T-cell (primary cell): ENCODE measurements at regions not wholly inside any gene's neighbourhood (a gene's known extent, or its start where the extent isn't known, plus 50 kb on each side); places are given as distances from the start of the nearest gene placed in this dataset.

Experiments used
- ATAC-seq, 4 experiments: fragments of 200-7000 bp in 3 of 4; fragments of 150-1000 bp in 1 of 4; cut with Tn5 transposase; replicated peaks in 1 of 4; 1 replicate in 3 of 4; 2 replicates in 1 of 4; pipeline ENCODE4 v1.10.0; 2021; ENCODE audit warnings: moderate library complexity in 3 of 4, mild to moderate bottlenecking in 2 of 4, moderate number of reproducible peaks in 1 of 4
- CTCF ChIA-PET, 2 donors: fragments of 300-600 bp; sonication (Branson Sonifier 250); formaldehyde crosslinking; loops; one replicate each; lab custom pipeline; 2022; ENCODE audit warnings: antibody characterized with exemption in 2 of 2; lab: Charles Lee
- POLR2A ChIA-PET, 2 donors: fragments of 300-600 bp; sonication (Branson Sonifier 250); formaldehyde crosslinking; loops; one replicate each; lab custom pipeline; 2022; ENCODE audit warnings: antibody characterized with exemption in 2 of 2; lab: Charles Lee
- DNase-seq, 35 experiments: peaks; one replicate each; pipeline versions ENCODE4 v3.0.0 to v3.0.0-alpha.2; 2013 to 2023
- H3K27ac ChIP-seq: one replicate; pipeline ENCODE4 v1.5.1; 2013; ENCODE audit warnings: low read length
- H3K27me3 ChIP-seq, 2 experiments: replicated peaks in 1 of 2; 1 replicate in 1 of 2; 2 replicates in 1 of 2; pipeline versions ENCODE4 v1.6.1 to v1.7.0; 2013; ENCODE audit warnings: low read length in 1 of 2, mixed read lengths in 1 of 2; ENCODE audit not compliant: control insufficient read depth in 2 of 2, insufficient read depth in 2 of 2; ENCODE audit errors: extremely low read depth in 1 of 2
- H3K36me3 ChIP-seq, 2 donors: 1 replicate in 1 of 2; 2 replicates in 1 of 2; pipeline versions ENCODE4 v1.6.1 to v1.7.0; 2013; ENCODE audit warnings: low read length in 1 of 2; ENCODE audit not compliant: control insufficient read depth in 2 of 2, insufficient read depth in 1 of 2; ENCODE audit errors: extremely low read depth in 1 of 2
- H3K4me1 ChIP-seq, 2 experiments: 1 replicate in 1 of 2; 2 replicates in 1 of 2; pipeline versions ENCODE4 v1.6.1 to v1.7.0; 2013; ENCODE audit warnings: low read length in 2 of 2, mixed read lengths in 1 of 2; ENCODE audit not compliant: insufficient read depth in 2 of 2, control insufficient read depth in 1 of 2; ENCODE audit errors: extremely low read depth in 1 of 2
- H3K4me3 ChIP-seq, 2 donors: 1 replicate in 1 of 2; 2 replicates in 1 of 2; pipeline versions ENCODE4 v1.5.1 to v1.7.0; 2013; ENCODE audit warnings: mild to moderate bottlenecking in 2 of 2, low read length in 1 of 2, moderate library complexity in 1 of 2; ENCODE audit not compliant: control insufficient read depth in 1 of 2; ENCODE audit errors: extremely low read depth in 1 of 2
- H3K9me3 ChIP-seq: 2 replicates; pipeline ENCODE4 v1.7.0; 2013
- H3K27ac Mint-ChIP-seq, 2 donors: one replicate each; pipeline ENCODE4 v1.8.0; 2020 to 2021; ENCODE audit warnings: mild to moderate bottlenecking in 2 of 2, mixed read lengths in 2 of 2
- H3K27me3 Mint-ChIP-seq, 2 donors: one replicate each; pipeline ENCODE4 v1.8.0; 2021 to 2022; ENCODE audit warnings: mixed read lengths in 2 of 2
- H3K36me3 Mint-ChIP-seq: one replicate; pipeline ENCODE4 v1.8.0; 2021; ENCODE audit warnings: mixed read lengths
- H3K4me1 Mint-ChIP-seq, 3 donors: one replicate each; pipeline ENCODE4 v1.8.0; 2020 to 2022; ENCODE audit warnings: mixed read lengths in 3 of 3, mild to moderate bottlenecking in 1 of 3
- H3K4me3 Mint-ChIP-seq, 3 donors: one replicate each; pipeline ENCODE4 v1.8.0; 2020 to 2022; ENCODE audit warnings: mild to moderate bottlenecking in 3 of 3, mixed read lengths in 3 of 3, moderate library complexity in 3 of 3
- H3K9me3 Mint-ChIP-seq, 3 donors: one replicate each; pipeline ENCODE4 v1.8.0; 2020 to 2022; ENCODE audit warnings: mixed read lengths in 3 of 3
- WGBS: methylation state at CpG from one replicate; pipeline ENCODE4 v1.1.5; 2013; ENCODE audit warnings: missing lambda C conversion rate; ENCODE audit not compliant: insufficient coverage; 5-methylcytosine and 5-hydroxymethylcytosine counted together

- Histone ChIP-seq H3K4me1 (no peaks in the 10 kb centered on the region), H3K36me3 (no peaks in the 10 kb centered on the region), H3K4me3 (no peak overlapping the region), H3K27me3 (no peaks in the 10 kb centered on the region), H3K9me3 (no peaks in the 10 kb centered on the region), H3K27ac (no peak overlapping the region)
- DNase-seq (no peak), ATAC-seq (no peak)
- Mint-ChIP-seq H3K4me3 (no peak overlapping the region), H3K27me3 (no peaks in the 10 kb centered on the region), H3K4me1 (no peaks in the 10 kb centered on the region), H3K9me3 (peaks cover 26 to 37% (median 29%) of the 10 kb centered on the region in 3 donors), H3K36me3 (no peaks in the 10 kb centered on the region), H3K27ac (no peak overlapping the region)
- POLR2A ChIA-PET = no interaction called here
- CTCF ChIA-PET = no interaction called here
Observed at GRCh38 chr5:164921722-164922121, 1416.3 kb downstream of the MAT2B start.

DNA sequence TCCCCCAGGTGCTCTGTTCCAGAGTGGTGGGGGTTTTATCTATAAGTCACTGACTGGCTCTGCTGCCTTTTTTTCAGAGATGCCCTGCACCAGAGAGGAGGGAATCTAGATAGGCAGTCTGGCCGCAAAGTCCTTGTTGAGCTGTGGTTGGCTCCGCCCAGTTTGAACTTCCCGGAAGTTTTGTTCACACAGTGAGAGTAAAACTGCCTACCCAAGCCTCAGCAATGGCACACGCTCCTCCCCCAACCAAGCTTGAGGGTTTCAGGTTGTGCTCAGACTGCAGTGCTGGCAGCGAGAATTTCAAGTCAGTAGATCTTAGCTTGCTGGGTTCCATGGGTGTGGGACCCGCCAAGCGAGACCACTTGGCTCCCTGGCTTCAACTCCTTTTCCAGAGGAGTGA lies 1428.6 kb downstream of the MAT2B start:
- H3K4me1 Mint-ChIP-seq = no peaks in the 10 kb centered on the region
- Histone ChIP-seq H3K4me3 (no peak overlapping the region), H3K36me3 (no peaks in the 10 kb centered on the region), H3K27ac (no peak overlapping the region), H3K27me3 (no peaks in the 10 kb centered on the region), H3K4me1 (no peaks in the 10 kb centered on the region), H3K9me3 (no peaks in the 10 kb centered on the region)
- ChIA-PET CTCF (no interaction called here), POLR2A (no interaction called here)
- no peak overlapping the region for H3K4me3 Mint-ChIP-seq
- ATAC-seq = no peak
- no peak for DNase-seq
- no peak overlapping the region for H3K27ac Mint-ChIP-seq
- no peaks in the 10 kb centered on the region for H3K27me3 Mint-ChIP-seq
- no peaks in the 10 kb centered on the region for H3K36me3 Mint-ChIP-seq
- WGBS = 84% methylated on average over 2 of the region's 7 CpGs
- H3K9me3 Mint-ChIP-seq = peaks cover 28 to 44% (median 31%) of the 10 kb centered on the region in 3 donors

GRCh38 chr5:164934561-164934960 lies 1429.1 kb downstream of the MAT2B start:
- WGBS = 63% methylated on average over 6 of the region's 7 CpGs
- Histone ChIP-seq H3K9me3 (no peaks in the 10 kb centered on the region), H3K36me3 (no peaks in the 10 kb centered on the region), H3K27ac (no peak overlapping the region), H3K27me3 (no peaks in the 10 kb centered on the region), H3K4me3 (no peak overlapping the region), H3K4me1 (no peaks in the 10 kb centered on the region)
- POLR2A ChIA-PET = no interaction called here
- CTCF ChIA-PET = no interaction called here
- no peak for DNase-seq
- H3K27me3 Mint-ChIP-seq = no peaks in the 10 kb centered on the region
- H3K36me3 Mint-ChIP-seq = no peaks in the 10 kb centered on the region
- no peak for ATAC-seq
- H3K4me3 Mint-ChIP-seq = no peak overlapping the region
- no peak overlapping the region for H3K27ac Mint-ChIP-seq
- no peaks in the 10 kb centered on the region for H3K4me1 Mint-ChIP-seq
- H3K9me3 Mint-ChIP-seq = peaks cover 27 to 41% (median 28%) of the 10 kb centered on the region in 3 donors

DNA sequence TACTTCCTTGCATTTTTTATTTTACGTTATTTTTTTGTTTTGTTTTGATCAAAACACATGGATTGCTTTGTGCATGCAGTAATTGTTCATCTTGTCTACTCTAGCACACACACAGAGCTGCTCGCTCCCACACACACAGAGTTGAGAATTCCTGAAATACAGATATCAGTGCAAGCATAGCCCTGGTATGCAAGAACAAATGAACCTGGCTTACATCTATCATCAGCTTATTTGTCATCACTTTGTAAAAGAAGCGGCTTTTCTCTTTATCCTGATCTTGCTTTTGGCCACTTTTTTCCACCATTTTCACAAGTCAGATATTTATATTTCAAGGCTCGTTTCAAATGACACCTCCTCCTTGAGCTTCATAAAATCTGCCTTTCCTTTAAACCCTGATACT lies 1435.7 kb downstream of the MAT2B start:
- no peak for DNase-seq
- Mint-ChIP-seq H3K9me3 (peaks cover 12 to 15% (median 15%) of the 10 kb centered on the region in 3 donors), H3K27ac (no peak overlapping the region), H3K36me3 (no peaks in the 10 kb centered on the region), H3K4me1 (no peaks in the 10 kb centered on the region), H3K4me3 (no peak overlapping the region), H3K27me3 (no peaks in the 10 kb centered on the region)
- no CpG with 5 or more reads among the region's 4 CpGs for WGBS
- no peaks in the 10 kb centered on the region for H3K9me3 ChIP-seq
- H3K27ac ChIP-seq = no peak overlapping the region
- ChIA-PET CTCF (no interaction called here), POLR2A (no interaction called here)
- H3K36me3 ChIP-seq = no peaks in the 10 kb centered on the region
- H3K4me3 ChIP-seq = no peak overlapping the region
- H3K4me1 ChIP-seq = no peaks in the 10 kb centered on the region
- ATAC-seq = no peak
- no peaks in the 10 kb centered on the region for H3K27me3 ChIP-seq

DNA sequence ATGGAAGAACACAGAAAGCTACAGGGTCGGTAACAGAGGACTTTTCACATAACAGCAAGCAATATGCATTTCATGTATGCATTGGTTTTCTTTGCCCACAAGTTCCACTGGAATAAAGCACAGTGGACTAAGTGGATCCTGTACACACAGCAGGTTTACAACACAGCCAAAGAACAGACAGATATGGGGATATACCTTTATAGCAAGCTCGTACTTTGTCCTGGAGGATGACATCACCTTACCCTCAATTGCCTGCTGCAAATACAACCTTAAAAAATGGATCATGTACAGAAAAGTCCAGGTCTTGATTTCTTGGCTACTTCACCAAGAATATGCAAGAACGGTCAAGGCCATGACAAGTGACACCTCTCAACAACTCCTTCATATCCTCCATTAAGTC lies 1445.5 kb downstream of the MAT2B start:
- Histone ChIP-seq H3K36me3 (no peaks in the 10 kb centered on the region), H3K4me3 (no peak overlapping the region), H3K9me3 (no peaks in the 10 kb centered on the region), H3K27me3 (no peaks in the 10 kb centered on the region), H3K27ac (no peak overlapping the region), H3K4me1 (no peaks in the 10 kb centered on the region)
- no peaks in the 10 kb centered on the region for H3K4me1 Mint-ChIP-seq
- POLR2A ChIA-PET = no interaction called here
- H3K4me3 Mint-ChIP-seq = no peak overlapping the region
- H3K36me3 Mint-ChIP-seq = no peaks in the 10 kb centered on the region
- ATAC-seq (no peak), DNase-seq (no peak)
- CTCF ChIA-PET = no interaction called here
- H3K9me3 Mint-ChIP-seq = peaks cover 4 to 15% (median 11%) of the 10 kb centered on the region in 3 donors
- 65% methylated on average over 2 of the region's 3 CpGs for WGBS
- no peaks in the 10 kb centered on the region for H3K27me3 Mint-ChIP-seq
- H3K27ac Mint-ChIP-seq = no peak overlapping the region

DNA sequence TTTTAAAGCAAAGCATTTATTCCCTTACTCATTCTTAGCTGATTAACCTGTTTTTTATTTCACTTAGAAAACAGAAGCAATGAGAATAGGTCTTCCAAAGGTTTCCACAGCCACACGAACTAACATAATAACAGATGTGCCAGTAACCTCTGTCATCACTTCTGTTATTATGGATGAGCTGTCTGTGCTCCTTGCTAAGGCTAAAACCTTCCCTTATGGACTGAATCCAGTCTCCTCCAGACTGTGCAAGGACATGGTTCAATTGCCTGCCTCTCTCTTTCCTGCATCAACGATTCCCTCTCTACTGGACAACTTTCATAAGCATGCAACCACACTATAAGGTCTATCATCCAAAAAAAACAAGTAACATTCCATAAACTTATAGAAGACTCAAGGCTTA lies 1446.2 kb downstream of the MAT2B start:
- WGBS = 50% methylated on average over 1 of the region's 2 CpGs
- Mint-ChIP-seq H3K4me1 (no peaks in the 10 kb centered on the region), H3K27me3 (no peaks in the 10 kb centered on the region), H3K36me3 (no peaks in the 10 kb centered on the region), H3K9me3 (peaks cover 4 to 18% (median 9%) of the 10 kb centered on the region in 3 donors), H3K27ac (no peak overlapping the region), H3K4me3 (no peak overlapping the region)
- Histone ChIP-seq H3K9me3 (no peaks in the 10 kb centered on the region), H3K4me3 (no peak overlapping the region), H3K36me3 (no peaks in the 10 kb centered on the region), H3K4me1 (no peaks in the 10 kb centered on the region), H3K27me3 (no peaks in the 10 kb centered on the region), H3K27ac (no peak overlapping the region)
- POLR2A ChIA-PET = no interaction called here
- ATAC-seq (no peak), DNase-seq (no peak)
- CTCF ChIA-PET = no interaction called here

- Mint-ChIP-seq H3K27ac (no peak overlapping the region), H3K27me3 (no peaks in the 10 kb centered on the region), H3K4me1 (no peaks in the 10 kb centered on the region), H3K9me3 (peaks cover 0 to 25% (median 8%) of the 10 kb centered on the region in 3 donors), H3K4me3 (no peak overlapping the region), H3K36me3 (no peaks in the 10 kb centered on the region)
- ChIA-PET CTCF (interaction anchor here in 1 of 2 donors (0.6 kb wide), 1 partner anchor 788 kb away, joined by 5 read pairs; no protein-coding TSS in a partner anchor), POLR2A (no interaction called here)
- Histone ChIP-seq H3K4me3 (no peak overlapping the region), H3K4me1 (no peaks in the 10 kb centered on the region), H3K9me3 (no peaks in the 10 kb centered on the region), H3K27ac (no peak overlapping the region), H3K27me3 (no peaks in the 10 kb centered on the region), H3K36me3 (no peaks in the 10 kb centered on the region)
- 86% methylated on average over 1 of the region's 5 CpGs for WGBS
- DNase-seq (no peak), ATAC-seq (no peak)
Observed at GRCh38 chr5:164958688-164959087, 1453.3 kb downstream of the MAT2B start.
